Breast epithelium (tissue), 3 donors: ENCODE measurements at regions not wholly inside any gene's neighbourhood (a gene's known extent, or its start where the extent isn't known, plus 50 kb on each side); places are given as distances from the start of the nearest gene placed in this dataset.

Source experiments
- POLR2A ChIP-seq: fragments of 450-650 bp; IDR thresholded peaks from one replicate; pipeline ENCODE4 v1.6.1; 2016; ENCODE audit warnings: antibody characterized with exemption, mild to moderate bottlenecking, moderate library complexity
- POLR2AphosphoS5 ChIP-seq, 3 donors: sonication (generic); formaldehyde crosslinking; IDR thresholded peaks; one replicate each; pipeline ENCODE4 v1.6.1; 2017; ENCODE audit warnings: antibody characterized with exemption in 3 of 3
- TF ChIP-seq, protein P1 (sequence below), 3 donors: fragments of 450-650 bp; IDR thresholded peaks; one replicate each; pipeline ENCODE4 v1.5.1; 2016 to 2017; ENCODE audit warnings: antibody characterized with exemption in 3 of 3, mild to moderate bottlenecking in 3 of 3, moderate library complexity in 3 of 3

DNA sequence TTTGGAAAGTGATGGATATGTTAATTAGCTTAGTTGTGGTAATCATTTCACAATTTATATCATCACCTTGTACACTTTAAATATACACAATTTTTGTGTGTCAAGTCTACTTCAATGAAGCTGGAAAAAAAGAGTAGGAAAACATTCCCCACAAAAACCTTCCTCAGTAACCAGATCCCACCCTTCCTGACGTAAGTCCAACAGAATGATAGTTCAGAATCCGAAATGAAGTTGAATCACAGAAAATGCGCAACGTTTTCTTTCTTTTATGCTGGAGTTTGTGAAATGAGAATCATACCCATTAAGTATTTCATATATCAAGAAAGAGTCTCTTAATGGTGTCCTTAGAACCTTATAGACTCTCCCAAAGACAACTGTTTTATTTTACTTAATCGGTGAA lies 292.9 kb downstream of the USP46 start:
- TF ChIP-seq POLR2A, result no peak
- TF ChIP-seq, protein P1, sequence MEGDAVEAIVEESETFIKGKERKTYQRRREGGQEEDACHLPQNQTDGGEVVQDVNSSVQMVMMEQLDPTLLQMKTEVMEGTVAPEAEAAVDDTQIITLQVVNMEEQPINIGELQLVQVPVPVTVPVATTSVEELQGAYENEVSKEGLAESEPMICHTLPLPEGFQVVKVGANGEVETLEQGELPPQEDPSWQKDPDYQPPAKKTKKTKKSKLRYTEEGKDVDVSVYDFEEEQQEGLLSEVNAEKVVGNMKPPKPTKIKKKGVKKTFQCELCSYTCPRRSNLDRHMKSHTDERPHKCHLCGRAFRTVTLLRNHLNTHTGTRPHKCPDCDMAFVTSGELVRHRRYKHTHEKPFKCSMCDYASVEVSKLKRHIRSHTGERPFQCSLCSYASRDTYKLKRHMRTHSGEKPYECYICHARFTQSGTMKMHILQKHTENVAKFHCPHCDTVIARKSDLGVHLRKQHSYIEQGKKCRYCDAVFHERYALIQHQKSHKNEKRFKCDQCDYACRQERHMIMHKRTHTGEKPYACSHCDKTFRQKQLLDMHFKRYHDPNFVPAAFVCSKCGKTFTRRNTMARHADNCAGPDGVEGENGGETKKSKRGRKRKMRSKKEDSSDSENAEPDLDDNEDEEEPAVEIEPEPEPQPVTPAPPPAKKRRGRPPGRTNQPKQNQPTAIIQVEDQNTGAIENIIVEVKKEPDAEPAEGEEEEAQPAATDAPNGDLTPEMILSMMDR (IDR thresholded peaks at IDR 0.05), result no peak
- no peak for TF ChIP-seq POLR2AphosphoS5 (IDR thresholded peaks at IDR 0.05)
